ENCODE measurements at regions not wholly inside any gene's neighbourhood (a gene's known extent, or its start where the extent isn't known, plus 50 kb on each side); places are given as distances from the start of the nearest gene placed in this dataset.

DNA sequence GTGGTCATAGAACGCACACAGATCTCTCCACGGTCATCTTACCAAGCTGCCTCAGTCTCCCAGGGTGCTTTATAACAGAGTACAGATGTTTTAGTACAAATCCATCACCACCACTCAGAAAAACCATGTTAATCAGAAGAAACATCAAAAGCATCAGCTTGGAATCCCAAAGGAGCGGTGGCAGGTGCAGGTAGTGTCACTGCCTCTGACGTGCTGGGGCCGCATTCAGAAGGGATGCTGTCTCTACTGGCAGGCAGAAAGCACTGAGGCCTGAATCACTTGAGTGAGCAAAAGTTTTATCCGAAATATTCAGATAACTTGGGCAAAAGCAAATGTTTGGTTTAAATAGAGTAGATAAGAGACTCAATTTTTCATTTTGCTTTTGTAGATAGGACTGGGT is 448.4 kb upstream of the ZNF608 start:
- in situ Hi-C loops (cut with HindIII; ENCODE audit: low sequenced_read_pairs), result loop anchor here (25.0 kb wide), 1 partner anchor 108 kb away; no protein-coding TSS in a partner anchor

DNA sequence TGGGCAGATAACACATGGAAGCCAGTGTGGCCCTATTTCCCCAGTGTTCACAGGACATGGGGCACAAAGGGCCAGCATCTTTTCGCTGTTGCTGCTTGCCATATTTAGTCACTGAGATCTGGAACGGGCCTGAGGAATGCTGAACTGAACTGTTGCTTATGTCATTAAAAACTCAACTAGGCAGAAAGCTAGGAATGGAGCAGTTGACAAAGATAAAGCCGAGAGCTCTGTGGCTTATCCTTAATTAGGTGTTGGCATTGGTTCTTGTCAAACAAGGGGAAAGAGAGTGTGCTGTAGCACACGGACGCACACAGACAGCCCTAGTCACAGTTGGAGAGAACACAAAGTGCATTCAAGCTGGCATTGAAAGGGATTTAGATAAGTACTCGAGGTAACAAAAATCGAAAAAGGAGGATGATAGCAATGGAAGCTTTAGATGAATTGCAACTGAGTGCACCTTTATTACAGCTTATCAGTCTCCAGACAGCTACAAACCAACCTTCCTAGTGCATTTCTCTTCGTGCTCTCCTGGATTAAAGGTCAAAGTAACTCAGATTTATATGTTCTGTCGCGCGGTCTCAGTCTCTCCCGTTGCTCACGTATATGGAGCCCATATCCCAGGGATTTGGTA is 450.2 kb upstream of the ZNF608 start:
- in situ Hi-C loops (cut with HindIII; ENCODE audit: low sequenced_read_pairs), result loop anchor here (25.0 kb wide), 1 partner anchor 109 kb away; no protein-coding TSS in a partner anchor

DNA sequence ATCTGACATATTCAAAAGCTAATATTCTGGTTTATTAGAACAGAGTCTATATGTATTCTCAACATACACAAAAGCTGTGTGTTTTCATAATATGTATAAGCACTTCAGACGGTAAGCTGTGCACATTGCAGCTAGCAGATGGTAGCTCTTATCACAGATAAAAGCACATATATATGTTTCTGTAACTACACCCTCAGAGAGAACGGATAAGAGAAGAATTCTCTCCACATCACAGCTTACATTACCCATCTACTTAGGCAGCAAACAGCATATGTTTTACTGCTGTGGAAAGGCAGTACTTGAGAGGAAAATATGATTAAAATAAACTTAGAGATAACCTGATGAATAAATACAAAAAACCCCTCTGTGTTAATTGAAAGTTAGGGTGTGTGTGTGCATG is 450.9 kb upstream of the ZNF608 start:
- in situ Hi-C loops (cut with HindIII; ENCODE audit: low sequenced_read_pairs), result loop anchor here (25.0 kb wide), 1 partner anchor 110 kb away; no protein-coding TSS in a partner anchor

DNA sequence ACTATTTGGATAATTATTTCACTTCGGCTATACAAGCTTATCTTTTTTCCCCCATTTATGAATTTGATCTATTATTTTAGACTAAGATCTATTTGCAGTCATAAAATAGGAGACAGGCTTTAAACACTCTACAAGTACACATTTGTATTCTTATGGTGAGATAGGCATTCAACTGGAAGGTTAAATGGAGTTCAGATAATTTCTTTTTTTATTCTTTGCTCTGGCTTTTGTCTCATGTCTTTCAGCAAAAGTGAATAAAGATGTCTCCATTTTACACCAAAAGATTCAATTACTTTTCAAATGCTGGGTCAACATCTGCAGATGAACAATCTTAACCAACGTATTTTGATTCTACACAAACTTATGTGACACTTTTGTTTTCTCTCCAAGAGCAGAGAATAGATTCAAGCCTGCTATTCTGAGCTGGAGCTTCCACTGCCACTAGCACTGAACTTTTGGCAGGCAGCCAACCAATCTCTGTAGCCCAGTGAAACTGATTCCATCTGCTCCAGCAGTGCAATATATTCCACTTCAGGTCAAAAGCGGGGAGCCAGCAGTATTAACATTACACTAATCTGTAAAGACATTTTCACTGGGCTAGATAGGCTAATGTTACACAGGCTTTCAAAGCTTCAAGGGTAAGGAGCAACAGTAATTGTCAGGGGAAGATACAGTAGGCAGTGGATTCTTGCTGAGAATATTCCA is 452.0 kb upstream of the ZNF608 start:
- in situ Hi-C loops (cut with HindIII; ENCODE audit: low sequenced_read_pairs), result loop anchor here (25.0 kb wide), 1 partner anchor 111 kb away; no protein-coding TSS in a partner anchor

DNA sequence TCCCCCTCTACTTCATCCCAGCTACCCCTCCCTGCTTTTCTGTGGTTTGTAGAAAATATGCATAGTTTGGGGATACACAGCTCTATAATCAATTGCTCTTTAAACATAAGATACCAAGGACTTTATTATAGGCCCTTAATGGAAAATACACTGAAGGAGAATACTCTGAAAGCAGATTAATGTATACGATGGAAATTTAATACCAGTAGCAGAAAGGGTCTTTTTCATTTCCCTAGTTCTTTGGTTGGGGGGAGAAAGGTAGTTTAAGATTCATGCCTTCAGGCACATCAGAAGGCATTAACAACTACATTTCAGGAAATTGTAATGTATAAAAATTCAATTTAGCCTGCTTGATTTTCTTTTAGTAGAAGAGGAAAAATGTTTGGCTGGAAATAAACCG is 452.9 kb upstream of the ZNF608 start:
- in situ Hi-C loops (cut with HindIII; ENCODE audit: low sequenced_read_pairs), result loop anchor here (25.0 kb wide), 1 partner anchor 112 kb away; no protein-coding TSS in a partner anchor

DNA sequence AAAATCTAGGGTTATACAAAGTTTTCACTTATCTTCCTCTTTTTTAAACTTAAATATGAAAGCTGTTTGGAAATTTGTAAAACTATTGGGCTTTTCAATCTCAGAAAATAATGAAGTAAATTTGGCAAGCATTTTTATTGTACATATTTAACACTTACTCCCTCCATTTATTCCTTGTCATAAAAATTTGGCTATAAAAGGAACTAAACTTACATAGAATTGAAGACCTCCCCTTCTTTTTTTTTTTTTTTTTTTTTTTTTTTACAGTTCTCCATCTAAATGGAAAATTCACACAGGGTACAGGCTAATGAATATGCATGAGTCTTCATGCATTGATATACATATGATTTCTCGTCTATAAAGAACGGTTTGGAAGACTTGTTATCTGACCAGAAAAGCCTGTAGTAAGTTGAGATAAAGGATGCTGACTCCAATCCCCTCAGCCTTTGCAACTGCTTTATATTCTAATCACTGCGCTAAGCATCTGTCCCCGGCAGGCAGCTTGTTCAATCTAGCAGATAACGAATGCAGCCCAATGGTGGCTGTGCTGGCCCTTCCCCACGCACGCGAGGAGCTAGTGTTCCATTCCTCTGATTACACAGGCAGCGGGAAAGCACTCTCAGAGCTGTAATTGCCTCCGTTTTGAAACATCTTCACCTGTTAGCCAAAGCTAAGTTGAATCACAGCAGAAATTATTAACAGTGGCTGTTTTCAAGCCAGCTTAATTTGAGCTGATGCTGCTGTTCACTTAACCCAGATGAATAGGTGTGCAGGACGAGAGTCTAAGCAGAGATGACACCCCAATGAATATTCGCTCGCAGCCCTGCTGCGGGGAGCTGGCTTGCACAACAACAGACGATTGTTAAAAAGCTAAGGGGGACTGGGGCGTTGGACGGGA is 453.8 kb upstream of the ZNF608 start:
- in situ Hi-C loops (cut with HindIII; ENCODE audit: low sequenced_read_pairs), result loop anchor here (25.0 kb wide), 1 partner anchor 113 kb away; no protein-coding TSS in a partner anchor

DNA sequence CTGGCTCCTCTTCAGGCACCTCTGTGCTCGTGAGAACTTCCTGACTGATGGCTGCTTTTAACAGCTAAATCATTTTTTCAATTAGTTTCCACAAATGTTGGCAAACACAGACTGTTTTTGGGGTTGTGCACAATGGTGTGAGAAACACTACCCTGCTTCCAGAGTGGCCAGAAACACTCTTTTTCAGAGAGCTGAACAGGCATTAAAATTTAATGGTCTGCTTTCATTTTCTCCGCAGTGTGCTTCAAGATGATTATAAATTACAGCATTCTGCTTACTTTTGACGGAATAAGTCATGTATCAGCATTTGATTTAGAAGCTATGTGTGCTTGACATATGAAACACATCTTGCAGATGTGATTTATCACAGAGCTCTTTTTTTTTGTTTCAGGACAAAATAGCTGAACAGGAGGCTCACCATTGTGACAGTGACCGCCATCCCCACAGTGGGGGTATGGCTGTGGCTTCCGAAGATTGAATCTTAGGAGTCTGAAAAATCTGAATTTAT is 454.5 kb upstream of the ZNF608 start:
- in situ Hi-C loops (cut with HindIII; ENCODE audit: low sequenced_read_pairs), result no loop called here

DNA sequence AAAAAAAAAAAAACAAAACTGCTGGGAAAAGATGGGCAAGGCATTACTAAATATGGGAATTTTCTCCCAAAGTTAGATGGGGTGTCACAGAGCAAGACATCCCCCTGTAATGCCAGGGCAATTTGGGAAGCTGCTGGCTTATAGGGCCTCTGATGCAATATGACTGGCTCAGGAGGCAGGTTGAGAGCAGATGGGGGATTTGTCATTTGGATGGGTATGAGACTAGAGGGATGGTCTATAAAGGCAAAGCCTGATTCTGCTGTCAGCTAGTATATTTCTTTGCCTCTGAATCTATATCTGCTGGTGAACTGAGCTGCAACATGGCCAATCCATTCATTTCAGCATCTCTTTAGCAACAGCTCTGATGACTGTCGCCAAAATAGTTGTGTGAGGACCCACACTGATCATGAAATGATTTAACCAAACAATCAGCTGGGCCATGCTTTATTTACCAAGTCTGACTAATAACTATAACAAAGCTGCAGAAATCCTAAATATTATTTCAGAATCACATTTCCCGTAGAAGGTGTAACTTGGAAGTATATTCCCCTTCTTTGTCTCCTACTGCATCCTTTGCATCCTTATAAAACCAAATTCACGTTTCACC is 455.1 kb upstream of the ZNF608 start:
- in situ Hi-C loops (cut with HindIII; ENCODE audit: low sequenced_read_pairs), result no loop called here

DNA sequence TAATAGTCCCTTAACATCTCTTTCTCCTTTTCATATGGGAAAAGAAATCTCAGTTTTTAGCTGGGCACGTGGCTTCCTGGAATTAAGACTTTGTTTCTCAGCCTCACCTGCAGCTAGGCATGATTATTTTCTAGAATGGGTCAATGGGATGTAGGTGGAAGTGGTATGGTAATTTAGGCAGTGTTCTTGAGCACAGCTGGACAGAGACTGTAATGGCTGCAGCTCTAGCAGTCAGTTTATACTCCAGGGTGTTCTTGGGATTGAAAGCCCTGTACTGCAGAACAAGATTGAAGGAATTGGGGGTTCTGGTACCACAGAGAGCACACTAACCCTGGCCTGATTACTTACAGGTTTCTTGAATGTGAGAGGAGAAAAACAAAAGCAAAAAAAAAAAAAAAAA is 455.9 kb upstream of the ZNF608 start:
- in situ Hi-C loops (cut with HindIII; ENCODE audit: low sequenced_read_pairs), result no loop called here

DNA sequence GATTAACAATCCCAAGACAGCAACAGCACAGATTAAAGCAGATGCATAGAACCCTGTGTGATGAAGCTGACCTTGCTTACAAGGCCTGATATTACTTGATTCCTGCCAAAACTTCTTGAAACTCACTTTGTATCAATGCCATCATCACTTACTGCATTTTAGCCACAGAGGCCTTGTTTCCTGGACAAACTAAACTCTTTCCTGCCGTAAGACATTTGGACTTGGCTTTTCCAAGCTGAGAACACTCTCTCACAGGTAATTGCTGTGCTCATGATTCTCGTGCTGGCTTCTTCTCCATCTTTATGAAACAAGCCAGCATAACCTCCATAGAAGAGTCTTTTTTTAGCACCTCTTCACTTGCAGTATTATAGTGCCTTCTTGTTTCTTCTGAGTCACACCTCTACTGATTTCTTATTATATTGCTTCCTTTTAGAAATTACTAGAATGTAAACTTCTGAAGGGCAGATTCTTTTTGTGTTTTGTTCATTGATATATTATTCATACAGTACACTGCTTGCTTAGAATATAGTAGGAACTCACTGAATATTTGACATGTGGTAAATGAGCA is 456.5 kb upstream of the ZNF608 start:
- in situ Hi-C loops (cut with HindIII; ENCODE audit: low sequenced_read_pairs), result no loop called here

DNA sequence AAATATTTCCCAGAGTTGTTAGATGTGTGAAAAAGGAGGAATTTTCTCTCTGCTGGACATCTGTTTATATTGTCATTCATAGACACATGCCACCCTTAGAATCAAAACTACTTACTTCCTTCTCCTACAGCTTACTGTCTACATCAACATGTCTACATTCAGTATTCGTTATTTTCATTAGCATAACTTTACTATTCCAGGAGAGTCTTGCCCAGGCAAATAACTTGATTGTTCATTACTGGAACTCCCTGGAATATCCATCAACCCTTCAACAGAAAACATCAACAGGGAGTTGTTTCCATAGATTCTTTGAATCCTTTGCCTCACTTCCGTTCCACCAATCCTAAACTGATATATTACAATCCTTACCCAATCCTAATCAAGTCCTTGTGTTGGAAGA is 457.5 kb upstream of the ZNF608 start:
- in situ Hi-C loops (cut with HindIII; ENCODE audit: low sequenced_read_pairs), result no loop called here

DNA sequence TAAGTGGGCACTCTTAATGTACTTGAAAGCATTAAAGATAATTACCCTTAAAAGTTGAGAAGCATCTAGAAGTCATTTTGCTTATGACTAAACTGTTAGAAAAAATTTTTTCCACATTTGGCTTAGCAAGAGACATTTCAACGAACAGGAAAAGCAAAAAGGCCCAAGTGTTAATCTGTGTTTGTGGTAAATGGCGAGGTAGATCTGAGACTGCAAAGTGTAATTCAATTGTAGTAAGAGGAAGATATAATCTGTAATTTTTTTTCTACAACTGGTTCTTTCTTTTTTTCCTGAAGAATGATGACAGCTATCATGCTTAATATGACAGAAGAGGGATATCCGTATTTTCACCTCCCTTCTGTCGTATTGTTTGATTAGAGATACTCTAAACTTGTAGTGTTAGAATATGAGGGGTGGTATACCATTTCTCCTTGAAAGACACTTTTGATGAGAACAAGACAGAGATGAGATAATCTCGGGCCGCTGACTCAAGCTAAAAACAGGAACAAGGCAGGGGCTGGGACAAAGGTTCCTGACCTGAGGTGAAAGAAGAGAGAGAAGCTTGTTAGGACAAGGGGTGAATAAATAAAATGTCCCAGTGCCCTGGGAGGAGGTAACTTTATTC is 459.3 kb upstream of the ZNF608 start:
- in situ Hi-C loops (cut with HindIII; ENCODE audit: low sequenced_read_pairs), result no loop called here

DNA sequence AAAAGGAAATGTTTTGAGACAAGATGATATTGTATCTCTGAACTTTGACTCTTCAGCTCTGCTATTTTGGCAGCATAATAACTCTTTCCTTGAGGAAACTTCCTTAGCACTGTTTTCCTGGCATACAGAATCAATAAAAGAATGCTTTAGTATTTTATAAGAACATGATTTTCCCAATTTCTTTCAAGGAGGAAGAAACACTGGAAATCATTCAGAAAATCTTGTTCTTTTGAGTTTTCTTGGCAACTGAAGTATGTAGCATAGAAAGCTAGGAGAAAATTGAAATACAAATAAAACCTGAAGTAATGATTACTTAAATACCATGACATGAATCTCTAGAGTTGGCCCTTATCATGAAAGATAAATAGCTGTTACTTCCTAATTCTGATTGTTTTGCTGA is 461.4 kb upstream of the ZNF608 start:
- in situ Hi-C loops (cut with HindIII; ENCODE audit: low sequenced_read_pairs), result no loop called here

DNA sequence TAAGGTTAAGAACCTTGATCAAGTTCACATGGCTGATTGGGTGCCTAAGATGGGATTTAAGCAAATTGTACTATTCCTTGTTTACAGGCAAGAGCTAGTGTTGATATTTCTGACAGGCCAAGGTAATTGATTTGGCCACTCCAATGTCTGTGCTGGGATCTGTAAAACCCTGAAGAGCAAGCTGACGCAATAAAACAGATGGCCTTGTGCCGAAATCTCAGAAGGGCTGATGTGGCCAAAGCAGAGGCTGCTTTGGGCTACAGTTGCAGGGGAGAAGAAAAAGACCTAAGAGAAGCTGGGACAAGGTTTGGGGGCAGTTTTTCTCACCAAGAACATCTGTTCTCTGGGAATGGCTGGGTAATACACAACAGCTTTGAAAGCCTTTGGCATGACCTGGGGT is 463.2 kb upstream of the ZNF608 start:
- in situ Hi-C loops (cut with HindIII; ENCODE audit: low sequenced_read_pairs), result no loop called here

DNA sequence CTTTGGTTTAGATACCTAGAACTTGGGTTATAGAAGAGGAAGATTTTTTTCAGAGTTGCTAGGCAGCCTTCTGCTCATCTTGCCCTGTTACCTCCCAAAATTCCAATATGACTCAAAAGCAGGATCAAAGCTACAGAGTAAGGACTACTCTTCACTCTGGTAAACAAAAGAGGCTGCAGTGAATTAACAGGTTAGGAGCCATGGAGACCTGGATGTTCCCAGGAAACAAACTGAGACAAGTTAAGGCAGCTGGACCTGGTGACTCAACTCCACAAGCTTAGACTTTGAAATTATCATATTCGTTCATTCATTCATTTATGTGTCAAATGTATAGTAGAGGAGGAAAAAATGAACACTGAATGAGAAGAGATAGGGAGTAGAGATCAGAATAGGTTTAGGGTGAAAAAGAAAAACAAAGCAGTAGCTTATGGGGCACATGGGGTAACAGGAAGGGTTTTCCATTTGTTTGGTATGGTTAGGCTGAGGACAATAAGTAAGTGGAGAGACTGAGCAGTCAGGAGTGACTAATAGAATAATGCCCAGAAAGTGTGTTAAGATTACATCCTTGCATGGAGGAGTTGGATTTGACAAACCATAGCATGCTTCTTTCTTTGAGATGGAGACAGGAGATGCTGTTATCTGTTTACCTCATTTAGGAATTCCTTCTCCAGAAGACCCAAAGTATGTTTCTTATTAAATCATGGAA is 464.0 kb upstream of the ZNF608 start:
- in situ Hi-C loops (cut with HindIII; ENCODE audit: low sequenced_read_pairs), result no loop called here

DNA sequence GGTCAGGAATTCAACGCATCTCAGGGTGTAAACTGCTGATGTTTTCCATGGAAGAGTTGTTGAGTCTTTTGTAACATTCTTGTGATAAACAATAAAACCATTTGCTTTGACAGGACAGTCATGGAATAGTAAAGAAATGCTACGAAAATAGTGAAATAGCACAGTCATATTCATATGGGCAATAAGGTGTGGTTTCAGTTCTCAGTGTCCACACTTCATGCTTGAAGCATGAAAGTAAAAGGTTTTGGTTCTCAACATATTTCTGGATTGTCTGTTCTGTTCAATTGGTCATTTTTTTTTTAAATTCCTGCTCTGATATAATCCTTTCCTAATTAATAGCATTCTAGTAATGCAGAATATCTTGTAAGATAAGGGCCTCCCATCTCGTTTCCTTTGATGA is 467.6 kb upstream of the ZNF608 start:
- in situ Hi-C loops (cut with HindIII; ENCODE audit: low sequenced_read_pairs), result no loop called here

DNA sequence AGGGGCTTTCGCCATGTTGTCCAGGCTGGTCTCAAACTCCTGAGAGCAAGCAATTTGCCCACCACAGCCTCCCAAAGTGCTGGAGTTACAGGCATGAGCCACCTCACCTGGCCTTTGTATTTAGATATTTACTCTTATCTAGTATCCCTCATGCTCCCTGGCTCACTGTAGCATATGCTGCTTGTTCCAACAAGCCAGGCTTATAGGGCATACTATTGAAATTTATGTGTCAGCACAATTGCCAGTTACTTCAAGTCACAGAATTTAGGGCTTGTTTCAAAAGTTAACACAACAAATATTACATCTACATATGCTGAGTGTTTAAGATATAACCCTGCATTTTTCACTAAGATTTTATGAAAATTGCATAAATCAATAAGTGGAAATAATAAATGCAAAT is 469.2 kb upstream of the ZNF608 start:
- in situ Hi-C loops (cut with HindIII; ENCODE audit: low sequenced_read_pairs), result no loop called here

DNA sequence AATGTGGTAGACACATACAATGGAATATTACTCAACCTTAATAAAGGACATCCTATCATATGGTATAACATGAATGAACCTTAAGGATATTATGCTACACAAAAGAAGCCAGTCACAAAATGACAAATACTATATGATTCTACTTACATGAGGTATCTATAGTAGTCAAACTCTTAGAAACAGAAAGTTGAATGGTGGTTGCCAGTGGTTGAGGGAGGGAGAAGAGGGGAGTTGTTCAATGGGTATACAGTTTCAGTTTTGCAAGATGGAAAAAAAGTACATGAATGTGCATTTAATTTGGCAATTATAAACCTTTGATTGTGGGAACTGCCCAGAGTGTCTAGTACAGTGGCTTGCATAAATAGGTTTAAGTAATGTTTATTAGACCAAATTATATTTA is 473.3 kb upstream of the ZNF608 start:
- in situ Hi-C loops (cut with HindIII; ENCODE audit: low sequenced_read_pairs), result no loop called here

DNA sequence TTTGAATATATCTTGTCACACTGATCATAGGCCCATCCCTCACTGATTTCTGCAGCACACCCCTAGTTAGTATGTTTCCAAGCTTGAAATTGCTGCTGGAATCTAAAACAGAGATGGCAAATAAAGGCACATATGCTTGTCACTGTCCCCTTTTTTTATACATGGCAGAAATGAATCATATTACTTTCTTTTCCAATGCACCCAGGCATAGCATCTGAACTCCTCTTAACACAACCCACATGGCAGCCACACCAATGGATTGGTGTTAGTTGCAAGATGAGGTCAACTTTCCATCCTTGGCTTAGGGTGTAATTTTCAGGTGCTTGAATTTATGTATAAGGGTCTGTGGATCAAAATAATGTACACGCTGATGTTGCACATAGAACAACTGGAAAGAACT is 473.8 kb upstream of the ZNF608 start:
- in situ Hi-C loops (cut with HindIII; ENCODE audit: low sequenced_read_pairs), result no loop called here

All from DLD1 (cell line).